HG03558 (cell line): ENCODE measurements at regions not wholly inside any gene's neighbourhood (a gene's known extent, or its start where the extent isn't known, plus 50 kb on each side); places are given as distances from the start of the nearest gene placed in this dataset.

Experiments used
- ATAC-seq: cut with Tn5 transposase; IDR thresholded peaks from one replicate; pipeline ENCODE4 v1.9.1; 2021; ENCODE audit warnings: moderate number of reproducible peaks; ENCODE audit not compliant: unreplicated experiment; ENCODE audit errors: extremely low read depth

DNA sequence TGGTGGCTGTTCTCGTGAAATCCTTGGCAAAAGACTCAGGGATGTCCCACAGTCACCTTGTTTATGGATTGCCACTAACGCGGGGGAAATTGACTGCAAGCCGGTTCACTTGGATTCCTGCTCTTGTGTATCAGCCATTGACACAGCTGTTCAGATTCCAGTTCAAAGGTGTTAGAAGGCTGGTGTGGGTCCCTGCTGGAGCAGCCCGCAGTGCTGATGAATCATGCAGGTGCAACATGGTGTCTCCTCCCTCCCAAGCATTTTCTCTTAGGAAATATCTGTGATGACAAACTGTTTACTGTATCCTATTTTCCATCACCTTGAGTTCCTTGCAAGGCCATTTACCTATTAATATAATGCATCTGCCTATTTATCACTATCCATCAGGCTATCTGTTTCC, 170.1 kb downstream of the GATA3 start:
- no peak for ATAC-seq

DNA sequence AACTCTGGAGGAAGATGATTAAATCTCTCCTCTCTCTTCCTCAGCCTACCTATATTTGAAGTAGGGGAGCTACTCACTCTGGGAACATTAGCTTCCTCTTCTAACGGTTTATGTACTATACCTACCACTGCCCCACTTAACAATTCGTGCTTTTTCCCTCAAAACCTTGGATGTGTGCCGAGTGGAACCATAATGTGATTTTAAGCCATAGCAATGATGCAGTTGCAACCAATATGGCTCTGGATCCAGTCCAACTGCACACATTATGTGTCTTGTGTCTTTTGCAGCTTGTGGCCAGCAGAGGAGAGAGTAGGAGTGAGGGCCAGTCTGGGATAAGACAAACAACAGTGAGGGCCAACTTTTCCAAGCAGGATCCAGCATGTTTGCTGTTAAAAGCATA, 170.7 kb downstream of the GATA3 start:
- ATAC-seq: no peak

DNA sequence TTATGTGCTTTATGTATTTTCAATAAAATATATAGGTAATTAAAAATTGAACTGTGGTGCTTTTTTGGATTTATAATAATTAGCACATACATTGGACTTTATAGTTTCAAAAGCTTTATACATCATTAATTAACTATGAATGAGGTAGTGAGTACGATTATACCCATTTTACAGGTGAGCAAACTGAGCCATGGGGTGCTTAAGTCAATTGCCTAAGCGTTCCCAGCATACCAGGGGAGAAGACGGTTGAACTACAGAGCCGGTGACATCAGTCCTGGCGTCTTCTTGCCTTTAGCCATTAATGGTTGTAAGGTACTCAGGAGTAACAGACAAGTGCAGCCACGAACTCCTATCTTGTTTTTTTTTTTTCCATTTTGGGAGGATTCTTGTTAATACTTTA, 172.8 kb downstream of the GATA3 start:
- ATAC-seq: no peak

- no peak for ATAC-seq
Observed at GRCh38 chr10:8229153-8229552, 174.7 kb downstream of the GATA3 start.

- ATAC-seq: no peak
Observed at GRCh38 chr10:8230902-8231301, 176.4 kb downstream of the GATA3 start.

DNA sequence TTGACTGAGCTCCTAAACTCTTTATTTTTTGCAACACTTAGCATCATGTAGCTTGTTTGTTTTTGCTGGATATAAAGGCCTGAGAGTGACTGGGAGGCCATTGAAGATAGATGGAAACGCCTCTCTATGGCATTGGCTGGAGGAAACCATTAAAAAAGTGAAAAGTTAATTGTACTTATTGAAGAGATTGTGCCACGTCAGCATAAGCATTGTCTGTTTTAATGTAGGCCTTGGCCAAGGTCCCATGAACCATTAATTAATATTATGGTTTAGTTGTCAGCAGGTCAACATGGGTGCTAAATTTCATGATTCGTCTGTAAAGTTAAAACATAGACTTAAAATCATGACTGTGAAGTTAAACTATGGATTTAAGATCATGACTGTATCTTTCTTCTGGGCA, 178.6 kb downstream of the GATA3 start:
- no peak for ATAC-seq

- ATAC-seq: no peak
Observed at GRCh38 chr10:8233832-8234259, 179.4 kb downstream of the GATA3 start.

GRCh38 chr10:8235253-8236027, 181.0 kb downstream of the GATA3 start:
- no peak for ATAC-seq

GRCh38 chr10:8238986-8239385, 184.5 kb downstream of the GATA3 start:
- no peak for ATAC-seq

DNA sequence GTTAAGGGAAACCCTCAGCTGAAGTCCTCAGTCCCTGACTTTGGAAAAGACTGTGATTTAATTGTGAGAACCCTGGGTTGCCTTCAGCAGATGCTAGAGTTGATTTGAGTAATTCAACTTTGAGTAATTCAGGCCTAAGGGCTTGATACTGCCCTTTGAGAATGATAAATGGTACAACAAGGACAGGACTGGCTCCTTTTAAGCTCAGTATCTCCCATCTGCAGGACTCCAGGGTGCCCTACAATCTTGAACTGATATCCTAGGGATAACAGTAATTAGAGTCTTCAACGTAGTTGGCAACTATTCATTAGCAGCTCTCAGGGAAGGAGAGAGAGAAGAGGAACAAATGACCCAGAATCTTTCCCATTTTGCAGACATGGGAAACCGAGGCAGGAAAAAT, 186.4 kb downstream of the GATA3 start:
- ATAC-seq: no peak

GRCh38 chr10:8242295-8242872, 187.9 kb downstream of the GATA3 start:
- no peak for ATAC-seq

DNA sequence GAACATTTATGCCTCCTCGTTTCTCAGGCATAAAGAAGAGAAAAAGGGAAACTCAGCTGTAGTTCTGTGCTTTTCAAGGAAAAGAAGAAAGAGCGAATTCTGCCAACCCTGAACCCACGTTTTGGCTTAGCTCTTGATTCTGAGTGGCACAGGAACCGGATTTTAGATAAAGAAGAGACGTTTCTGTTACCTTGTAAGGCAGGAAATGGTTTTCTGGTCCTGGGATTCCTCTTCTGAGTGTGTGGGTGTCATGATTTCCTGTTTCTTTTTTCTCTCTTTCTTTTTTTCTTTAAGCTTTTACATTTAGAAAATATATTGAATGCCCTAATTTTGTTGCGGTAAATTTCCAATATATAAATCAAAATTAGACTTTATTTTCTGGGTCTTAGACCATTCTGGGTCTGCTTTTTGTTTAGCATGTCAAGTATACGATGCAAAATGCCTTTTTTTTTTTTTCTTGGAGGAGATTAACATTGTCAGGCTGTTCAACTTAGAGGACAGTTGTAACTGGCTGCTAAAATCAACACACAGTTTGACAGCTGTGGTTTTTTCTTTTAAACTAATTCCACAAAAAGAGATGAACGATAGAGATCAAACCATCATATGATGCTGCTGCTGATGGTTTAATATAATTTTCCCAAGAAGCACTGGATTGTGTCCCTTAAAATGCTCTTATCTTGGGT, 190.8 kb downstream of the GATA3 start:
- no peak for ATAC-seq

- no peak for ATAC-seq
Observed at GRCh38 chr10:8245814-8246142, 191.3 kb downstream of the GATA3 start.

GRCh38 chr10:8246548-8246947, 192.1 kb downstream of the GATA3 start:
- ATAC-seq: no peak

- ATAC-seq: no peak
Observed at GRCh38 chr10:8247191-8247590, 192.7 kb downstream of the GATA3 start.

DNA sequence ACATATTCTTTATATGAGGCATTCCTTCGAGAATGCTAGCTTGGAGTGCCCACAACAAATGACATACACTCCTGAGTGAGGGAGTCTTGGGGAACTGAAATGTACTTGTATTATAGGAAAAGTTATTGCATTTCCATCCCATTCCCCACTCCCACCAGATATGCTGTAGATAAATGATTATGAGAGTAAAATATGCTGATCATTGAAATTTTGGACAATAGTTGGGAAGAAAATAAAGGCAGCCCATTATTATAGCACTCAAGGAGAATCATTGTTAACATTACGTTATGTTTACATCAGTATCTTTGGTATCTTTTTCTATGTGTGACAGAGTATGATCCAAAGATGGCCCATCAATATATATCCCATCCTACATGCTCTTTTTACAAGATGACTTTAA, 194.4 kb downstream of the GATA3 start:
- ATAC-seq: no peak

DNA sequence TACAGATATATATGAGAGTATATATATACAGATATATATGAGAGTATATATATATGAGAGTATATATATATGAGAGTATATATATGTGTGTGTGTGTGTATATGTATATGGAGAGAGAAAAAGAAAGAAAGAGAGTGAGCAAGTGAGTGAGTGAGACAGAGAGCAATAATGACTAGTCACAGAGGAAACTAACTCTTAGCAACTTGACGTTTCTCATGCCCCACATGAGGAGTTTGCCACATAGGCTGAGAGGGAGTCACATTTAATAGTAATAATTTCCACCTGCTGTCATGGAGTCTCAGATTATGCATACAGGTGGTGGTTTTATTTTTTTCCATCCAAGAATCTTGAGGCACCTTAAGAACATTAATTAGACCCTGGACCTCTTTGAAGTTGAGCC, 199.9 kb downstream of the GATA3 start:
- no peak for ATAC-seq

GRCh38 chr10:8255301-8255700, 200.8 kb downstream of the GATA3 start:
- ATAC-seq: no peak

GRCh38 chr10:8260645-8261044, 206.2 kb downstream of the GATA3 start:
- no peak for ATAC-seq

DNA sequence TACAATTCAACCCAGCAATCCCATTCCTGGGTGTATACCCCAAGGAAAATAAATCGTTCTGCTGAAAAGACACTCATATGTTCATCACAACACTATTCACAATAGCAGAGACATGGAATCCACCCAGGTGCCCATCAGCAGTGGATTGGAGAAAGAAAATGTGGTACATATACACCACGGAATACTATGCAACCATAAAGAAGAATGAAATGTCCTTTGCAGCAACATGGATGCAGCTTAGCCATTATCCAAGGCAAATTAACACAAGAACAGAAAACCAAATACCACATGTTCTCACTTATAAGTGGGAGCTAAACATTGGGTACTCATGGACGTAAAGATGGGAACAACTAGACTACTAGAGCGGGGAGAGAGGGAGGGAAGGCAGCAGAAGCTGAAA, 207.8 kb downstream of the GATA3 start:
- ATAC-seq: no peak

DNA sequence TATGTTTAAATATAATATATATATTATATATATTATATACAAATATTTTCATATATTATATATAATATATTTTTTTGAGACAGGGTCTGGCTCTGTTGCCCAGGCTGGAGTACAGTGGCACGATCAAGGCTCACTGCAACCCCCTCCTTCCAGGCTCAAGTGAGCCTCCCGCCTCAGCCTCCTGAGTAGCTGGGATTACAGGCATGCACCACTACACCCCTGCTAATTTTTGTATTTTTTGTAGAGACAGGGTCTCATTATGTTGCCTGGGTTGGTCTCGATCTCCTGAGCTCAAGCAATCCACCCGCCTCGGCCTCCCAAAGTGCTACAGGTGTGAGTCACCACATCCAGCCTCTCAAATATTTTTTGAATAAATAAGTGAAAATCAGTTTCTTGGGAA, 215.5 kb downstream of the GATA3 start:
- ATAC-seq: no peak
